HFFc6 (cell line): ENCODE measurements at regions not wholly inside any gene's neighbourhood (a gene's known extent, or its start where the extent isn't known, plus 50 kb on each side); places are given as distances from the start of the nearest gene placed in this dataset.

Experiments used
- DNase-seq: peaks from one replicate; pipeline ENCODE4 v3.0.0-alpha.2; 2018
- H3K27ac Mint-ChIP-seq: 2 replicates; pipeline ENCODE4 v1.8.0; 2020; ENCODE audit warnings: mild to moderate bottlenecking, mixed read lengths
- H3K27me3 Mint-ChIP-seq: 2 replicates; pipeline ENCODE4 v1.8.0; 2021; ENCODE audit warnings: mild to moderate bottlenecking, moderate library complexity, mixed read lengths; ENCODE audit not compliant: insufficient read depth
- H3K36me3 Mint-ChIP-seq: 2 replicates; pipeline ENCODE4 v1.8.0; 2021; ENCODE audit warnings: low read depth, mixed read lengths
- H3K4me1 Mint-ChIP-seq: 2 replicates; pipeline ENCODE4 v1.8.0; 2020; ENCODE audit warnings: low read depth, mixed read lengths
- H3K4me3 Mint-ChIP-seq: 2 replicates; pipeline ENCODE4 v1.8.0; 2020; ENCODE audit warnings: mild to moderate bottlenecking, moderate library complexity, mixed read lengths
- H3K9me3 Mint-ChIP-seq: 2 replicates; pipeline ENCODE4 v1.8.0; 2020; ENCODE audit warnings: mild to moderate bottlenecking, mixed read lengths
- CTCF ChIP-seq: fragments of 200-600 bp; sonication (generic); IDR thresholded peaks from 2 replicates; pipeline ENCODE4 v1.5.0; 2021; ENCODE audit warnings: antibody characterized with exemption, mild to moderate bottlenecking

DNA sequence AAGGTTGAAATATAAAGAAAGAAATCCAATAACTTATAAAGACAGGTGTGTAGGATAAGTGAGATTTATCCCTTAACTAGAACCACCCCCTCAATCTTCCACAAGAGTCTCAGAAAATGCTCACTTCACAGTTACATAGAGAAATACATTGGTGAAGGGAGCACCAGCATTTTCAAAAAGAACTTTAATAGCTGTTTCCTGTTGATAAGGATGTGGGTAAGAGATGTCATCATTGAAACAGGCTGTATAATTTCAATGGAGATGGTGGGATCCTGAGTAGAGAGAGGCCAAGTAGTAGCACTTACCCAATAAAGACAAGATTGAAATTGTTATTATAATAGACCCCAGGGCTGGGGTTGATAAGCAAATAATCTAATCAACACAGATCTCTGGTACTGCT lies 162.2 kb upstream of the TACR1 start:
- peaks cover 17% of the 10 kb centered on the region for H3K27me3 Mint-ChIP-seq
- TF ChIP-seq CTCF: no peak
- H3K9me3 Mint-ChIP-seq: no peaks in the 10 kb centered on the region
- H3K4me3 Mint-ChIP-seq: no peak overlapping the region
- H3K36me3 Mint-ChIP-seq: no peaks in the 10 kb centered on the region
- H3K4me1 Mint-ChIP-seq: no peaks in the 10 kb centered on the region
- no peak for DNase-seq
- no peak overlapping the region for H3K27ac Mint-ChIP-seq

DNA sequence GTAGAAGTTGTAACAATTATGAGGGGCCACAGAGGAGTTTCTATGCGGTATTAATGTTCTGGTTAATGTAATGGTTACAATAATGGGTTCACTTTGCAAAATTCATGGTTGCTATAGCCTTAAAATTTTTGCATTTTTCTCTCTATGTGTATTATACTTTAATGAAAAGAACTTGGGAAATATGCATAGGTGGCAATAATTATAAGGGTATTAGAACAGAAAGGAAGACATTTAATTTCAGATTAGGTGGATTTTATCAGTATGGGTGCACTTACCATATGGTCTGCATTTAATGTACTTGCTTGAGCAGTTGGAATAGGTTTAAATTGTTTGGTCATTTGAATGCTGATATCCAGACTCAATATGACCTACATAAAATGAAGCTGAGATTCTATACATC lies 161.6 kb upstream of the TACR1 start:
- no peaks in the 10 kb centered on the region for H3K36me3 Mint-ChIP-seq
- H3K27ac Mint-ChIP-seq: no peak overlapping the region
- no peaks in the 10 kb centered on the region for H3K4me1 Mint-ChIP-seq
- no peak for TF ChIP-seq CTCF
- DNase-seq: no peak
- no peaks in the 10 kb centered on the region for H3K9me3 Mint-ChIP-seq
- H3K27me3 Mint-ChIP-seq: peaks cover 17% of the 10 kb centered on the region
- H3K4me3 Mint-ChIP-seq: no peak overlapping the region

DNA sequence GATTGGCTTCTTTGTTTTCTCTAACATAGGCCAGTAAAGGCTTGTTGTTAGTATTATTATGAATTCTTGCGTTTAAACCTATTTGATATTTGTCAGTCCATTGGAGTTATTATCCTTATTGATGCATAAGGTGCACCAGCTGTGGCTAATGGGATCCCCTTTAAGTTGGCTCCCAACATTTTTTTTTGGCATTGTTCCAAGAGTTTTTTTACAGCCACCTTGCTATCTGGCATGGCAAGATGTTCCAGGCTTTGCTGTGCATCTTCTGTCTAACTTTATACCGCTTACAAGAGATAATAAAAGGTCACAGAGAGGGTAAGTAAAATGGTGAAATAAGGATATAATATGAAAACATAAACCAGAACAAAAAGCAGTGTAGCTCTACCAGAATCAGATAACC lies 157.5 kb upstream of the TACR1 start:
- no peak for TF ChIP-seq CTCF
- Mint-ChIP-seq H3K27ac (no peak overlapping the region), H3K27me3 (peaks cover 16% of the 10 kb centered on the region; the same call in 1 of the 2 replicates), H3K36me3 (no peaks in the 10 kb centered on the region), H3K4me3 (no peak overlapping the region), H3K9me3 (no peaks in the 10 kb centered on the region), H3K4me1 (no peaks in the 10 kb centered on the region)
- no peak for DNase-seq

DNA sequence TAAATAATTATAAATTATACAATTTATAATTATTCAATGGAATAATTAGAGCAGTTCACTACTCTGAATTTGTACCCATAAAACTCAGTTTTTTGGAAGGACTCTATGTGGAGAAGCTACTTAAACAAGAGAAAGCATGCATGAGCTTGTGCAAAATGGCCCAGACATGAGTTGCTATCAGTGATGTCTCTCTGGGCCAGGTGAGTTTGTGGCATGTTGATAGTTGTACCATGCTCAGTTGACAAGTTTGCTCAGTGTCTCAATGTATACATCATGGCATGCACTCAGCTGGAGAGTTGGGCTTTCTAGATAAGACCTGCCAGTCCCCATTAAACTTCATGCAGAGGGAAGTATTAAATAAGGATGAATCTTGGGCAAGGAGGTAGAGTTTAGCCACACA lies 153.8 kb upstream of the TACR1 start:
- Mint-ChIP-seq H3K27ac (no peak overlapping the region), H3K27me3 (peaks cover 14% of the 10 kb centered on the region), H3K9me3 (peaks cover 6% of the 10 kb centered on the region; the same call in 1 of the 2 replicates), H3K36me3 (no peaks in the 10 kb centered on the region), H3K4me1 (no peaks in the 10 kb centered on the region), H3K4me3 (no peak overlapping the region)
- no peak for DNase-seq
- no peak for TF ChIP-seq CTCF

DNA sequence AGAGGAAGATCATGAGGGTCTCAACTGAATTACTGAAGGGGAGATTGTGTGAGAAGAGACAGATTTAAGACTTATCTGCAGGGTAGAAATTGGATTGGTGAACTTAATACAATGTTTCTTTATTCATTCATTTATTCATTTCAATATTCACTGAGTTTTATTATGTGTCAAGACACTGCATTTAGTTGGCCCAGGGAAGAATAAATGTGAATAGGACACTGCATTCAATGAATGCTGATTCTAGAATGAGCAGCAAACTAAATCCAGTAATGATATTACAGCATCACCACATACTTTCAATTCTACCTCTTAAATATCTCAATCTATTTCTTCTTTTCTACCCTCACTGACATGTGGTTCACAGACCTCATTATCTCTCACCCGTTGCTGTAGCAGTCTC lies 149.0 kb upstream of the TACR1 start:
- Mint-ChIP-seq H3K27ac (no peak overlapping the region), H3K36me3 (no peaks in the 10 kb centered on the region), H3K27me3 (peaks cover 22% of the 10 kb centered on the region), H3K4me3 (no peak overlapping the region), H3K9me3 (peaks cover 6% of the 10 kb centered on the region; the same call in 1 of the 2 replicates), H3K4me1 (no peaks in the 10 kb centered on the region)
- no peak for TF ChIP-seq CTCF
- DNase-seq: no peak

DNA sequence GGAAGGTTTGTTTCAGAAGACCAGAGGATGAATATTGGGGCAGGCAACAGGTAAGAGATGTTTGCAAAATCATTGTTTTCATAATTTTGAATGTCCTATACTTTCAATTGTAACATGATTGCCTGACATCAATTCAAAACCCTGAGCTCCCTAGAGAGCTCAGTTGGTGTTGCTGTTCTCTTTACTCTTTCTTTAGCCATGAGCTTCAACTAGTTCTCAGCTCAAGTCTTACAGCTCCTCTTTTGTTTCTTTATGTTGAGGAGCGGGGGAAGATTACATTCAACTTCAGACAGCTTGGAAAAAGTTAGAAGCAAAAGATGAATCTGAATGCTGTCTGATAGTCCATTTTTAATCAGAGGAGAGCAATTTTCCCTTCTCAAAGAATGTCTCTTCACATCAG lies 144.8 kb upstream of the TACR1 start:
- Mint-ChIP-seq H3K4me3 (no peak overlapping the region), H3K27me3 (peaks cover 18% of the 10 kb centered on the region), H3K36me3 (no peaks in the 10 kb centered on the region), H3K27ac (no peak overlapping the region), H3K9me3 (no peaks in the 10 kb centered on the region), H3K4me1 (peaks cover 14% of the 10 kb centered on the region)
- TF ChIP-seq CTCF: no peak
- DNase-seq: no peak
